ENCODE measurements at regions not wholly inside any gene's neighbourhood (a gene's known extent, or its start where the extent isn't known, plus 50 kb on each side); places are given as distances from the start of the nearest gene placed in this dataset.

DNA sequence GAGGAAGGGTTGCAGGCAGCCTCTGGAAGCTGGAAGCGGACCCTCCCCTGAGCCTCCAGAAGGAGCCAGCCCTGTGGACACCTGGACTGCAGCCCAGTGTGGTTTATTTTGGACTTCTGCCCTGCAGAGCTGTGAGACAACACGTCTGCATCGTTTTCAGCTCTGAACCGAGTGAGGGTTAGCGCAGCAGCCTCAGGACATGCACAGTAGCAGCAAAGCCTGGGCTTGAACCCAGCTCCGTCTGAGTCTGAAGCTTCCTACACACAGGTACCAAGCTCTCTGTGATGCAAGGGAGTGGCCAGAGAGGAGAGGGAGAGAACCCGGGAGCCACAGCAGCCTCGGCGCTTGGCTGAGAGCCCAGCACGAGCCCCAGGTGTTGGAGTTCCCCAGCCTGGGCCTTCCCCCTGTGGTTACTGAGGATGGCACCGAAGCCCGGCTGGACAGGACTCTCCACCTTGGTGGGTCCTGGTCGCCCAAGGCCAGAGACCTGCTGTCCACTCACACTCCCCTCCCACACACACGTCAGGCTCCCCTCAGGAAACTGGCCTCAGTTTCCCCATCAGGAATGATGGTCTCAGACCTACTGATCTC is 128.2 kb downstream of the OLFM1 start:
- TF ChIP-seq, protein P1, sequence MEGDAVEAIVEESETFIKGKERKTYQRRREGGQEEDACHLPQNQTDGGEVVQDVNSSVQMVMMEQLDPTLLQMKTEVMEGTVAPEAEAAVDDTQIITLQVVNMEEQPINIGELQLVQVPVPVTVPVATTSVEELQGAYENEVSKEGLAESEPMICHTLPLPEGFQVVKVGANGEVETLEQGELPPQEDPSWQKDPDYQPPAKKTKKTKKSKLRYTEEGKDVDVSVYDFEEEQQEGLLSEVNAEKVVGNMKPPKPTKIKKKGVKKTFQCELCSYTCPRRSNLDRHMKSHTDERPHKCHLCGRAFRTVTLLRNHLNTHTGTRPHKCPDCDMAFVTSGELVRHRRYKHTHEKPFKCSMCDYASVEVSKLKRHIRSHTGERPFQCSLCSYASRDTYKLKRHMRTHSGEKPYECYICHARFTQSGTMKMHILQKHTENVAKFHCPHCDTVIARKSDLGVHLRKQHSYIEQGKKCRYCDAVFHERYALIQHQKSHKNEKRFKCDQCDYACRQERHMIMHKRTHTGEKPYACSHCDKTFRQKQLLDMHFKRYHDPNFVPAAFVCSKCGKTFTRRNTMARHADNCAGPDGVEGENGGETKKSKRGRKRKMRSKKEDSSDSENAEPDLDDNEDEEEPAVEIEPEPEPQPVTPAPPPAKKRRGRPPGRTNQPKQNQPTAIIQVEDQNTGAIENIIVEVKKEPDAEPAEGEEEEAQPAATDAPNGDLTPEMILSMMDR (IDR thresholded peaks at IDR 0.05): no peak
- TF ChIP-seq POLR2A (IDR thresholded peaks at IDR 0.05): no peak
